Body of pancreas (tissue), 4 donors: ENCODE measurements at regions not wholly inside any gene's neighbourhood (a gene's known extent, or its start where the extent isn't known, plus 50 kb on each side); places are given as distances from the start of the nearest gene placed in this dataset.

ENCODE experiments used
- ATAC-seq: fragments of 150-250 bp; one replicate; pipeline ENCODE4 v1.9.1; 2016
- DNase-seq, 4 donors: peaks; one replicate each; pipeline ENCODE4 v3.0.0-alpha.2; 2019
- H3K27ac ChIP-seq, 4 donors: fragments of 200-600 bp; sonication (generic); 1 replicate in 3 of 4; 2 replicates in 1 of 4; pipeline versions ENCODE4 v1.5.1 to v1.6.1; 2016 to 2019; ENCODE audit warnings: mild to moderate bottlenecking in 1 of 4, mixed read lengths in 1 of 4, moderate library complexity in 1 of 4
- H3K27me3 ChIP-seq, 2 donors: fragments of 200-600 bp; sonication (generic); one replicate each; pipeline ENCODE4 v1.6.0; 2016; ENCODE audit warnings: mild to moderate bottlenecking in 1 of 2
- H3K36me3 ChIP-seq, 2 donors: fragments of 200-600 bp; sonication (generic); replicated peaks in 1 of 2; 2 replicates each; pipeline ENCODE4 v1.5.1; 2016; ENCODE audit warnings: low read depth in 2 of 2; ENCODE audit not compliant: insufficient read depth in 1 of 2
- H3K4me1 ChIP-seq: fragments of 200-600 bp; sonication (generic); one replicate; pipeline ENCODE4 v1.6.0; 2016
- H3K4me3 ChIP-seq, 2 donors: fragments of 200-600 bp; sonication (generic); 1 replicate in 1 of 2; 2 replicates in 1 of 2; pipeline ENCODE4 v1.5.1; 2016 to 2019
- H3K9me3 ChIP-seq, 3 donors: fragments of 200-600 bp; sonication (generic); 1 replicate in 2 of 3; 2 replicates in 1 of 3; pipeline ENCODE4 v1.5.1; 2016
- CTCF ChIP-seq, 7 experiments: fragments of 450-650 bp in 4 of 7; fragments of 200-600 bp in 3 of 7; sonication (generic) in 3 of 7; IDR thresholded peaks; one replicate each; pipeline ENCODE4 v1.5.1; 2016 to 2019; ENCODE audit warnings: antibody characterized with exemption in 7 of 7
- POLR2A ChIP-seq, 3 donors: fragments of 450-650 bp; IDR thresholded peaks; one replicate each; pipeline ENCODE4 v1.6.1; 2016; ENCODE audit warnings: antibody characterized with exemption in 3 of 3, mild to moderate bottlenecking in 2 of 3
- WGBS, 2 donors: methylation state at CpG; one replicate each; pipeline ENCODE4 v1.1.5; 2017; 5-methylcytosine and 5-hydroxymethylcytosine counted together
- intact Hi-C: fragments of 100-400 bp; cut with DNase I; formaldehyde crosslinking; loops from one replicate; pipeline ENCODE4 v1.15.1; 2023

- H3K27me3 ChIP-seq: no peaks in the 10 kb centered on the region
- no peak overlapping the region for H3K4me3 ChIP-seq
- H3K36me3 ChIP-seq: no peaks in the 10 kb centered on the region
- no peak for ATAC-seq
- TF ChIP-seq CTCF (IDR thresholded peaks at IDR 0.05): no peak
- TF ChIP-seq POLR2A (IDR thresholded peaks at IDR 0.05): no peak
- H3K9me3 ChIP-seq: no peaks in the 10 kb centered on the region
- DNase-seq: no peak
- H3K4me1 ChIP-seq: no peaks in the 10 kb centered on the region
- H3K27ac ChIP-seq: no peak overlapping the region
- 82 to 84% methylated on average over 5 of the region's 5 CpGs for WGBS, 2 donors
- intact Hi-C loops: no loop called here
Measured at GRCh38 chr20:41818369-41818768, 200.2 kb upstream of the CHD6 start.

- no peaks in the 10 kb centered on the region for H3K9me3 ChIP-seq
- TF ChIP-seq POLR2A (IDR thresholded peaks at IDR 0.05): no peak
- no peak for TF ChIP-seq CTCF (IDR thresholded peaks at IDR 0.05)
- ATAC-seq (no peak), DNase-seq (no peak)
- H3K27me3 ChIP-seq: no peaks in the 10 kb centered on the region
- 50 to 69% methylated on average over 1 of the region's 1 CpG for WGBS, 2 donors
- H3K36me3 ChIP-seq: no peaks in the 10 kb centered on the region
- H3K27ac ChIP-seq: no peak overlapping the region
- intact Hi-C loops: no loop called here
- no peak overlapping the region for H3K4me3 ChIP-seq
- H3K4me1 ChIP-seq: no peaks in the 10 kb centered on the region
Measured at GRCh38 chr20:41811456-41811855, 193.3 kb upstream of the CHD6 start.

GRCh38 chr20:41800040-41800439 lies 181.9 kb upstream of the CHD6 start:
- intact Hi-C loops: no loop called here
- H3K27me3 ChIP-seq: no peaks in the 10 kb centered on the region
- WGBS, 2 donors: 56 to 65% methylated on average over 3 of the region's 3 CpGs
- H3K4me1 ChIP-seq: no peaks in the 10 kb centered on the region
- ATAC-seq: no peak
- H3K4me3 ChIP-seq: no peak overlapping the region
- no peaks in the 10 kb centered on the region for H3K9me3 ChIP-seq
- DNase-seq: no peak
- H3K27ac ChIP-seq: no peak overlapping the region
- no peak for TF ChIP-seq POLR2A (IDR thresholded peaks at IDR 0.05)
- no peak for TF ChIP-seq CTCF (IDR thresholded peaks at IDR 0.05)
- H3K36me3 ChIP-seq: no peaks in the 10 kb centered on the region

GRCh38 chr20:41798930-41799502 lies 180.8 kb upstream of the CHD6 start:
- Histone ChIP-seq H3K4me3 (no peak overlapping the region), H3K36me3 (no peaks in the 10 kb centered on the region), H3K27ac (no peak overlapping the region), H3K4me1 (no peaks in the 10 kb centered on the region), H3K9me3 (no peaks in the 10 kb centered on the region), H3K27me3 (no peaks in the 10 kb centered on the region)
- WGBS, 2 donors: 45 to 68% methylated on average over 3 of the region's 3 CpGs
- DNase-seq: no peak
- TF ChIP-seq POLR2A (IDR thresholded peaks at IDR 0.05): no peak
- TF ChIP-seq CTCF (IDR thresholded peaks at IDR 0.05): no peak
- intact Hi-C loops: no loop called here
- no peak for ATAC-seq

GRCh38 chr20:41786158-41786557 lies 168.0 kb upstream of the CHD6 start:
- intact Hi-C loops: no loop called here
- Histone ChIP-seq H3K36me3 (no peaks in the 10 kb centered on the region), H3K9me3 (no peaks in the 10 kb centered on the region), H3K27me3 (no peaks in the 10 kb centered on the region), H3K27ac (no peak overlapping the region), H3K4me3 (no peak overlapping the region), H3K4me1 (no peaks in the 10 kb centered on the region)
- 62 to 71% methylated on average over 4 of the region's 4 CpGs for WGBS, 2 donors
- TF ChIP-seq CTCF (IDR thresholded peaks at IDR 0.05) (no peak), POLR2A (IDR thresholded peaks at IDR 0.05) (no peak)
- DNase-seq: no peak
- ATAC-seq: no peak
